Activated T-helper 1 cell treated with anti-CD3 and anti-CD28 coated beads, Interleukin-12 subunit alpha, Interleukin-12 subunit beta, Interleukin-2, Interleukin-4 antibody, amounts not matched to agents 30 ng/mL and 10 ng/mL and 1 ng/mL, durations not matched to agents 14 hours and 24 hours and 36 hours (primary cell): ENCODE measurements at regions not wholly inside any gene's neighbourhood (a gene's known extent, or its start where the extent isn't known, plus 50 kb on each side); places are given as distances from the start of the nearest gene placed in this dataset.
"Not testable (repeated sequence)": the region's sequence is repeated elsewhere in the genome, so short reads cannot be mapped to it uniquely, and the experiment has no call there.

Experiments used
- DNase-seq: peaks from one replicate; pipeline ENCODE4 v3.0.0; 2021; ENCODE audit warnings: low spot score
- H3K27ac Mint-ChIP-seq: one replicate; pipeline ENCODE4 v1.8.0; 2021; ENCODE audit warnings: mild to moderate bottlenecking, mixed read lengths
- H3K27me3 Mint-ChIP-seq: one replicate; pipeline ENCODE4 v1.8.0; 2022; ENCODE audit warnings: mild to moderate bottlenecking, moderate library complexity, mixed read lengths; ENCODE audit not compliant: insufficient read depth
- H3K36me3 Mint-ChIP-seq: one replicate; pipeline ENCODE4 v1.8.0; 2021; ENCODE audit warnings: low read depth, mixed read lengths
- H3K4me1 Mint-ChIP-seq: one replicate; pipeline ENCODE4 v1.8.0; 2021; ENCODE audit warnings: low read depth, mixed read lengths
- H3K4me3 Mint-ChIP-seq: one replicate; pipeline ENCODE4 v1.8.0; 2021; ENCODE audit warnings: mild to moderate bottlenecking, moderate library complexity, mixed read lengths
- H3K9me3 Mint-ChIP-seq: one replicate; pipeline ENCODE4 v1.8.0; 2021; ENCODE audit warnings: mixed read lengths
- intact Hi-C: fragments of 100-400 bp; cut with micrococcal nuclease; formaldehyde crosslinking; loops from one replicate; pipeline ENCODE4 v1.15.1; 2024

GRCh38 chr17:70292366-70292765 is 123.0 kb downstream of the KCNJ2 start:
- H3K9me3 Mint-ChIP-seq, result peaks cover 16% of the 10 kb centered on the region
- no peaks in the 10 kb centered on the region for H3K27me3 Mint-ChIP-seq
- H3K4me1 Mint-ChIP-seq, result no peaks in the 10 kb centered on the region
- H3K27ac Mint-ChIP-seq, result no peak overlapping the region
- no peaks in the 10 kb centered on the region for H3K36me3 Mint-ChIP-seq
- intact Hi-C loops, result no loop called here
- no peak for DNase-seq
- no peak overlapping the region for H3K4me3 Mint-ChIP-seq

DNA sequence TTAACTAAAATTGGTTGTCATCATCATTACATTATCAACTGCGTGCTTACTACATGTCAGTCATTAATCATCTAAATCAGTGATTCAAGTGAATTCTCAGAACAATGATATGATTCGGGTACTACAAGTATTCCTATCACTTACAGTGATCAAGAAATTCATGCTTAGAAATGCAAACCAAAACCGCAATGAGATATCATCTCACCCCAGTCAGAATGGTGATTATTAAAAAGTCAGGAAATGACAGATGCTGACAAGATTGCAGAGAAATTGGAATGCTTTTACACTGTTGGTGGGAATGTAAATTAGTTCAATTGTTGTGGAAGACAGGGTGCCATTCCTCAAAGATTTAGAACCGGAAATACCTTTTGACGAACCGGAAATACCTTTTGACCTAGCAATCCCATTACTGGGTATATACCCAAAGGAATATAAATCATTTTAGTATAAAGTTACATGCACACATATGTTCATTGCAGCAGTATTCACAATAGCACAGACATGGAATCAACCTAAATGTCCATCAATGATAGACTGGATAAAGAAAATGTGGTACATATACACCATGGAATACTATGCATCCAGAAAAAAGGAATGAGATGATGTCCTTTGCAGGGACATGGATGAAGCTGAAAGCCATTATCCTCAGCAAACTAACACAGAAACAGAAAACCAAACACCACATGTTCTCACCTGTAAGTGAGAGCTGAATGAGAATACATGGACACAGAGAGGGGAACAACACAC is 124.4 kb downstream of the KCNJ2 start:
- H3K27ac Mint-ChIP-seq, H3K27me3 Mint-ChIP-seq, H3K4me3 Mint-ChIP-seq, intact Hi-C loops, DNase-seq, H3K36me3 Mint-ChIP-seq, H3K4me1 Mint-ChIP-seq: not testable (repeated sequence)
- peaks cover 16% of the 10 kb centered on the region for H3K9me3 Mint-ChIP-seq

- no peak overlapping the region for H3K4me3 Mint-ChIP-seq
- intact Hi-C loops, result no loop called here
- H3K9me3 Mint-ChIP-seq, result peaks cover 16% of the 10 kb centered on the region
- no peak for DNase-seq
- no peaks in the 10 kb centered on the region for H3K27me3 Mint-ChIP-seq
- no peaks in the 10 kb centered on the region for H3K36me3 Mint-ChIP-seq
- no peak overlapping the region for H3K27ac Mint-ChIP-seq
- no peaks in the 10 kb centered on the region for H3K4me1 Mint-ChIP-seq
These were observed 126.0 kb downstream of the KCNJ2 start for GRCh38 chr17:70295329-70295728.

DNA sequence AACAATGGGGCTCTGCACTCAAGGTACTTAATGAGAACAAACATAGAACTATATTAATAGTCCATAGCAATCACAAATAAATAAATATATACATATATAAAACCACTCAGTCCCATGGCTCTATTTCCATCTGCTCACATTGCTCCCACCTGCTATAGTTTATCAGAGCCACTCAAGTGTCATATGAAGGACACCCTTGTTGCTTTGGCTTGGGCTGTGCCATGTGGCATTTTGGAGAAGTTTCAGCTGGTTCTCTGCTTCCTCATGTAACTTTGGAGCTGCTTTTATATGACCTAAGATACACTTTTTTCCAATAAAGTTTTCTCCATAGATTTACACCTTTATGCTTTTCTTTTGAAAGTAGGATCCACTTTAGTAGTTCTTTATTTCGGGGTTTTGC is 126.4 kb downstream of the KCNJ2 start:
- Mint-ChIP-seq H3K4me3 (no peak overlapping the region), H3K27ac (no peak overlapping the region), H3K9me3 (peaks cover 16% of the 10 kb centered on the region), H3K36me3 (no peaks in the 10 kb centered on the region), H3K27me3 (no peaks in the 10 kb centered on the region), H3K4me1 (no peaks in the 10 kb centered on the region)
- DNase-seq, result no peak
- intact Hi-C loops, result no loop called here

DNA sequence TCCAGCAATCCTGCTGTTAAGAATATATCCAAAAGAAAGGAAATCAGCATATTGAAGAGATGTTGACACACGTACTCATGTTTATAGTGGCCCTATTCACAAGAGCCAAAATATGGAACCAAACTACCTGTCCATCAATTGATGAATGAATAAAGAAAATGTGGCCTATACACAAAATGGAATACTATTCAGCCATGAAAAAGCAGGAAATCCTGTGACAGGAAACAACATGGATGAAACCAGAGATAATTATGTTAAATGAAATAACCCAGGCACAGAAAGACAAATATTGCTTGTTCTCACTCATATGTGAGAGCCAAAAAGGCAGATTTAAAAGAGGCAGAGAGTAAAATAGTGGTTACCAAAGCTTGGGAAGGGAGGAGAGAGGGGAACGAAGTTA is 127.1 kb downstream of the KCNJ2 start:
- H3K4me3 Mint-ChIP-seq, result no peak overlapping the region
- intact Hi-C loops, result no loop called here
- peaks cover 16% of the 10 kb centered on the region for H3K9me3 Mint-ChIP-seq
- H3K36me3 Mint-ChIP-seq, result no peaks in the 10 kb centered on the region
- H3K4me1 Mint-ChIP-seq, result no peaks in the 10 kb centered on the region
- H3K27ac Mint-ChIP-seq, result no peak overlapping the region
- no peak for DNase-seq
- H3K27me3 Mint-ChIP-seq, result no peaks in the 10 kb centered on the region

DNA sequence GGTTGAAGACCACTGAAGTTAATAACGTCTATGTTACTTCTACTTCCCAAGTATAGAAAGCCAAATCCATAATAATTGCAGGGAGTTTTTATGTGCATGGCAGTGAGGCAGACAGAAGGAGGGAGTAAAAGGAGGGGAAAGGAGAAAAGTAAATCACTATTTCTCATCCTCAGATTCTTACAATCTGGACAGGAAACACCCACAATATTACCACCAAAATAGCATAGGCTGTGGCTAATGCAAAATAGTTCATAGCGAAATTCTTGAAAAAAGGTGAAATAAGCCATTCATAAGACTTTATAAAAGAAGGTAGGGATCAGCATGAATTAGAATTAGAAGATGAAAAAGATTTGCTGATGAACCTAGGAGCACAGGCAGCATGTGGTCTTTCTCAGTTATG is 128.1 kb downstream of the KCNJ2 start:
- Mint-ChIP-seq H3K27me3 (no peaks in the 10 kb centered on the region), H3K4me1 (no peaks in the 10 kb centered on the region), H3K27ac (no peak overlapping the region), H3K9me3 (peaks cover 16% of the 10 kb centered on the region), H3K36me3 (no peaks in the 10 kb centered on the region), H3K4me3 (no peak overlapping the region)
- intact Hi-C loops, result no loop called here
- DNase-seq, result no peak

DNA sequence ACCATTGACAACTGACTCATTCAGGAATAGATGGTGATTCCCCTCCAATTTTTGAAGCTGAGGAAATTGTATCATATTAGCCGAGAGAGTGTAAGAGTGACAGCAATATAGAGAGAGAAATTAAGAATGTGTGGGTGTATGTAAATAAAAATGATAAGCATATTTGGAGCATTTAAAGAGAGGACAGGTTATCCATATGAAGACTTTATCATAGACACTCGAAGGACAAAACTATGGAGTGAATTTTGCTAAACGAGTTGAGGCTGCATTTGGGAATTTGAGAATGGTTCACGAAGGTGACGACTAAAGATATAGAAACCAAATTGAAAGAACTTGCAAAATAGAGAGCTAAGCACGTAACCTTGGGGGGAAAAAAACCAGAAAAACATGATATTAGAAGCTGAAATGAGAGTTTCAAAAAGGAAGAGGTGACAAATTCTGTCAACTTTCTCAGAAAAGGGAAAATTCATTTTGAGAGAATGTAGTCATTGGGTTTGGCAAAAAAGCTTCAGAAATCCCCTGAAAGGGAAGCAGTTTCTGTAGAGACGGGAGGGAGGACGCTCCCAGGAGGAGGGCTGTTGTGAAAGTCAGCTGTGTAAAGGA is 129.7 kb downstream of the KCNJ2 start:
- H3K4me1 Mint-ChIP-seq, result no peaks in the 10 kb centered on the region
- H3K27ac Mint-ChIP-seq, result no peak overlapping the region
- DNase-seq, result no peak
- H3K4me3 Mint-ChIP-seq, result no peak overlapping the region
- no peaks in the 10 kb centered on the region for H3K36me3 Mint-ChIP-seq
- intact Hi-C loops, result no loop called here
- H3K27me3 Mint-ChIP-seq, result no peaks in the 10 kb centered on the region
- H3K9me3 Mint-ChIP-seq, result peaks cover 14% of the 10 kb centered on the region

- DNase-seq, result no peak
- Mint-ChIP-seq H3K9me3 (no peaks in the 10 kb centered on the region), H3K36me3 (no peaks in the 10 kb centered on the region), H3K27ac (no peak overlapping the region), H3K4me3 (no peak overlapping the region), H3K4me1 (no peaks in the 10 kb centered on the region), H3K27me3 (no peaks in the 10 kb centered on the region)
- intact Hi-C loops, result no loop called here
These were observed 138.3 kb downstream of the KCNJ2 start for GRCh38 chr17:70307430-70308225.

- H3K27ac Mint-ChIP-seq, result no peak overlapping the region
- intact Hi-C loops, result no loop called here
- no peak for DNase-seq
- no peak overlapping the region for H3K4me3 Mint-ChIP-seq
- H3K36me3 Mint-ChIP-seq, result no peaks in the 10 kb centered on the region
- no peaks in the 10 kb centered on the region for H3K4me1 Mint-ChIP-seq
- H3K27me3 Mint-ChIP-seq, result no peaks in the 10 kb centered on the region
- no peaks in the 10 kb centered on the region for H3K9me3 Mint-ChIP-seq
These were observed 139.3 kb downstream of the KCNJ2 start for GRCh38 chr17:70308618-70309017.

- no peaks in the 10 kb centered on the region for H3K9me3 Mint-ChIP-seq
- no peaks in the 10 kb centered on the region for H3K4me1 Mint-ChIP-seq
- no peaks in the 10 kb centered on the region for H3K36me3 Mint-ChIP-seq
- no peak overlapping the region for H3K4me3 Mint-ChIP-seq
- intact Hi-C loops, result no loop called here
- no peaks in the 10 kb centered on the region for H3K27me3 Mint-ChIP-seq
- DNase-seq, result no peak
- H3K27ac Mint-ChIP-seq, result no peak overlapping the region
These were observed 140.9 kb downstream of the KCNJ2 start for GRCh38 chr17:70310221-70310672.

- intact Hi-C loops, result no loop called here
- H3K9me3 Mint-ChIP-seq, result no peaks in the 10 kb centered on the region
- no peaks in the 10 kb centered on the region for H3K4me1 Mint-ChIP-seq
- no peak overlapping the region for H3K4me3 Mint-ChIP-seq
- no peak for DNase-seq
- H3K36me3 Mint-ChIP-seq, result no peaks in the 10 kb centered on the region
- no peak overlapping the region for H3K27ac Mint-ChIP-seq
- H3K27me3 Mint-ChIP-seq, result no peaks in the 10 kb centered on the region
These were observed 143.9 kb downstream of the KCNJ2 start for GRCh38 chr17:70313086-70313852.

DNA sequence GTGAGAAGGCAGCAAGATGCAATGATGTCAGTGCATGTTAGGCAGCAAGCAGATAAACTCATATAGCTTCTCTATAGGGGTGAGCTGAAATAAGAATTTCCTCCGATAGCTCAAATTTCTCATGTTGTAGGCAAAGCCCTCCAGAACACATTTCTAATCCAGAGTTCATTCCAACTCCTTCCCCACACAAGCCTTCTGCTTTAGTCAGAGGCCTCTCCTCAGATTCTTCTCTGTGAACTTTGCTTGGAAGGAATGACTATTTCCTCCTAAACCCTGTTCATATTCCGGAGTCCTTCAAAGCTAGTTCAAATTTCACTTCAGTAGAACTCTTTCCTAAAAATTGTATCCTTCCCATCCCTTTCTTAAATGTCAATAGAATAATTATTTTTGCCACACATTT is 144.8 kb downstream of the KCNJ2 start:
- intact Hi-C loops, result no loop called here
- no peaks in the 10 kb centered on the region for H3K4me1 Mint-ChIP-seq
- no peak overlapping the region for H3K4me3 Mint-ChIP-seq
- no peaks in the 10 kb centered on the region for H3K36me3 Mint-ChIP-seq
- peaks cover 3% of the 10 kb centered on the region for H3K9me3 Mint-ChIP-seq
- no peak overlapping the region for H3K27ac Mint-ChIP-seq
- DNase-seq, result no peak
- H3K27me3 Mint-ChIP-seq, result no peaks in the 10 kb centered on the region

GRCh38 chr17:70314506-70314905 is 145.2 kb downstream of the KCNJ2 start:
- intact Hi-C loops, result no loop called here
- no peak overlapping the region for H3K27ac Mint-ChIP-seq
- no peaks in the 10 kb centered on the region for H3K4me1 Mint-ChIP-seq
- peaks cover 3% of the 10 kb centered on the region for H3K9me3 Mint-ChIP-seq
- no peak overlapping the region for H3K4me3 Mint-ChIP-seq
- no peaks in the 10 kb centered on the region for H3K27me3 Mint-ChIP-seq
- no peaks in the 10 kb centered on the region for H3K36me3 Mint-ChIP-seq
- no peak for DNase-seq
